ENCODE measurements at regions not wholly inside any gene's neighbourhood (a gene's known extent, or its start where the extent isn't known, plus 50 kb on each side); places are given as distances from the start of the nearest gene placed in this dataset.
A peak's percentile ranks its signal among the peaks of the same experiment; 100 is the strongest.

- no peak for DNase-seq (ENCODE audit: low read depth)
These were observed 56.0 kb upstream of the SHISAL1 start for GRCh38 chr22:44368611-44369292.

- no peak for DNase-seq (ENCODE audit: low read depth)
These were observed 53.9 kb upstream of the SHISAL1 start for GRCh38 chr22:44366372-44367300.

- DNase-seq (ENCODE audit: low read depth) = no peak
These were observed 53.1 kb upstream of the SHISAL1 start for GRCh38 chr22:44365832-44366231.

GRCh38 chr22:44365191-44365590, 52.4 kb upstream of the SHISAL1 start:
- DNase-seq (ENCODE audit: low read depth) = no peak

- DNase-seq (ENCODE audit: low read depth) = no peak
These were observed 52.0 kb upstream of the SHISAL1 start for GRCh38 chr22:44364751-44365130.

- no peak for DNase-seq (ENCODE audit: low read depth)
These were observed 51.4 kb upstream of the SHISAL1 start for GRCh38 chr22:44363980-44364750.

- peak; percentile 93 for DNase-seq (ENCODE audit: low read depth)
These were observed 50.5 kb upstream of the SHISAL1 start for GRCh38 chr22:44363013-44363979.

GRCh38 chr22:44362249-44363012, 49.7 kb upstream of the SHISAL1 start:
- no peak for DNase-seq (ENCODE audit: low read depth)

All from HS-27A (cell line).